ENCODE measurements at regions not wholly inside any gene's neighbourhood (a gene's known extent, or its start where the extent isn't known, plus 50 kb on each side); places are given as distances from the start of the nearest gene placed in this dataset.

- peaks cover 2% of the 10 kb centered on the region for H3K27me3 Mint-ChIP-seq (ENCODE audit: insufficient read depth)
- Histone ChIP-seq H3K4me3 (ENCODE audit: low read length) (no peak overlapping the region), H3K27ac (ENCODE audit: low read depth, low read length) (no peak overlapping the region), H3K27me3 (ENCODE audit: control insufficient read depth, insufficient read depth, low read length, poor library complexity, severe bottlenecking) (no peaks in the 10 kb centered on the region), H3K9me3 (ENCODE audit: control insufficient read depth, low read length) (no peaks in the 10 kb centered on the region), H3K36me3 (ENCODE audit: control insufficient read depth, insufficient read depth, low read length) (no peaks in the 10 kb centered on the region), H3K4me1 (ENCODE audit: control insufficient read depth, insufficient read depth, low read length) (no peaks in the 10 kb centered on the region), H3K9ac (ENCODE audit: extremely low read depth, low read length, poor library complexity, severe bottlenecking) (no peak overlapping the region)
- 87 to 90% methylated on average over 26 to 32 of the region's 32 CpGs for WGBS, 2 experiments (ENCODE audit: insufficient coverage in 1 of 2, insufficient read length in 1 of 2)
- H3K4me1 Mint-ChIP-seq = peaks cover 10% of the 10 kb centered on the region
- no peak for TF ChIP-seq CTCF (conservative IDR thresholded peaks at IDR 0.05)
- no peaks in the 10 kb centered on the region for H3K36me3 Mint-ChIP-seq (ENCODE audit: low read depth)
- peak; percentile 54 for DNase-seq
- H3K4me3 Mint-ChIP-seq = no peak overlapping the region
- H3K27ac Mint-ChIP-seq = no peak overlapping the region
- no peaks in the 10 kb centered on the region for H3K9me3 Mint-ChIP-seq
Observed at GRCh38 chr17:83155128-83156121, 76.0 kb downstream of the METRNL start.

- H3K4me1 ChIP-seq (ENCODE audit: control insufficient read depth, insufficient read depth, low read length) = no peaks in the 10 kb centered on the region
- H3K36me3 Mint-ChIP-seq (ENCODE audit: low read depth) = no peaks in the 10 kb centered on the region
- H3K27ac ChIP-seq (ENCODE audit: low read depth, low read length) = no peak overlapping the region
- 89 to 94% methylated on average over 7 to 11 of the region's 11 CpGs for WGBS, 2 experiments (ENCODE audit: insufficient coverage in 1 of 2, insufficient read length in 1 of 2)
- H3K27ac Mint-ChIP-seq = no peak overlapping the region
- peaks cover 12% of the 10 kb centered on the region for H3K4me1 Mint-ChIP-seq
- no peak for TF ChIP-seq CTCF (conservative IDR thresholded peaks at IDR 0.05)
- H3K9ac ChIP-seq (ENCODE audit: extremely low read depth, low read length, poor library complexity, severe bottlenecking) = no peak overlapping the region
- no peak overlapping the region for H3K4me3 Mint-ChIP-seq
- H3K27me3 ChIP-seq (ENCODE audit: control insufficient read depth, insufficient read depth, low read length, poor library complexity, severe bottlenecking) = no peaks in the 10 kb centered on the region
- H3K27me3 Mint-ChIP-seq (ENCODE audit: insufficient read depth) = peaks cover 2% of the 10 kb centered on the region
- DNase-seq = no peak
- no peaks in the 10 kb centered on the region for H3K9me3 Mint-ChIP-seq
- H3K4me3 ChIP-seq (ENCODE audit: low read length) = no peak overlapping the region
- H3K9me3 ChIP-seq (ENCODE audit: control insufficient read depth, low read length) = no peaks in the 10 kb centered on the region
- no peaks in the 10 kb centered on the region for H3K36me3 ChIP-seq (ENCODE audit: control insufficient read depth, insufficient read depth, low read length)
Observed at GRCh38 chr17:83156408-83156807, 77.0 kb downstream of the METRNL start.

GRCh38 chr17:83159204-83160049 lies 80.0 kb downstream of the METRNL start:
- Histone ChIP-seq H3K27me3 (ENCODE audit: control insufficient read depth, insufficient read depth, low read length, poor library complexity, severe bottlenecking) (no peaks in the 10 kb centered on the region), H3K36me3 (ENCODE audit: control insufficient read depth, insufficient read depth, low read length) (no peaks in the 10 kb centered on the region), H3K27ac (ENCODE audit: low read depth, low read length) (no peak overlapping the region), H3K4me3 (ENCODE audit: low read length) (no peak overlapping the region), H3K9me3 (ENCODE audit: control insufficient read depth, low read length) (no peaks in the 10 kb centered on the region), H3K4me1 (ENCODE audit: control insufficient read depth, insufficient read depth, low read length) (no peaks in the 10 kb centered on the region), H3K9ac (ENCODE audit: extremely low read depth, low read length, poor library complexity, severe bottlenecking) (no peak overlapping the region)
- Mint-ChIP-seq H3K4me3 (no peak overlapping the region), H3K9me3 (no peaks in the 10 kb centered on the region), H3K36me3 (ENCODE audit: low read depth) (no peaks in the 10 kb centered on the region), H3K4me1 (peaks cover 8% of the 10 kb centered on the region), H3K27me3 (ENCODE audit: insufficient read depth) (peaks cover 11% of the 10 kb centered on the region), H3K27ac (no peak overlapping the region)
- no peak for TF ChIP-seq CTCF (conservative IDR thresholded peaks at IDR 0.05)
- DNase-seq = peak; percentile 35
- WGBS, 2 experiments (ENCODE audit: insufficient coverage in 1 of 2, insufficient read length in 1 of 2) = 92 to 95% methylated on average over 13 to 19 of the region's 19 CpGs

Data from endodermal cell (in vitro differentiated cells).